Ovary (tissue), 3 donors: ENCODE measurements at regions not wholly inside any gene's neighbourhood (a gene's known extent, or its start where the extent isn't known, plus 50 kb on each side); places are given as distances from the start of the nearest gene placed in this dataset.

Experiments used
- CTCF ChIP-seq, 3 donors: fragments of 450-650 bp in 2 of 3; fragments of 200-600 bp in 1 of 3; IDR thresholded peaks; one replicate each; pipeline versions ENCODE4 v1.5.1 to v1.8.0; 2016 to 2022; ENCODE audit warnings: antibody characterized with exemption in 3 of 3, mild to moderate bottlenecking in 1 of 3
- EP300 ChIP-seq: sonication (generic); formaldehyde crosslinking; IDR thresholded peaks from one replicate; pipeline ENCODE4 v1.6.1; 2017; ENCODE audit warnings: antibody characterized with exemption
- donor health status: DM: no; HTN: no; CAD: no.

- TF ChIP-seq EP300, result no peak
- TF ChIP-seq CTCF (IDR thresholded peaks at IDR 0.05), result no peak
These were observed 260.3 kb upstream of the RPS6KA3 start for GRCh38 chrX:20527041-20527440.
